ENCODE measurements at regions not wholly inside any gene's neighbourhood (a gene's known extent, or its start where the extent isn't known, plus 50 kb on each side); places are given as distances from the start of the nearest gene placed in this dataset.

- no peak for TF ChIP-seq CTCF (IDR thresholded peaks at IDR 0.05)
- TF ChIP-seq POLR2AphosphoS5 (IDR thresholded peaks at IDR 0.05) = no peak
- TF ChIP-seq POLR2A (IDR thresholded peaks at IDR 0.05) = no peak
These were observed 91.9 kb upstream of the GHITM start for GRCh38 chr10:84047258-84048010.

Data from prostate gland (tissue), 2 donors.